ENCODE measurements at regions not wholly inside any gene's neighbourhood (a gene's known extent, or its start where the extent isn't known, plus 50 kb on each side); places are given as distances from the start of the nearest gene placed in this dataset.
A peak's percentile ranks its signal among the peaks of the same experiment; 100 is the strongest.
"Not testable (repeated sequence)": the region's sequence is repeated elsewhere in the genome, so short reads cannot be mapped to it uniquely, and the experiment has no call there.

DNA sequence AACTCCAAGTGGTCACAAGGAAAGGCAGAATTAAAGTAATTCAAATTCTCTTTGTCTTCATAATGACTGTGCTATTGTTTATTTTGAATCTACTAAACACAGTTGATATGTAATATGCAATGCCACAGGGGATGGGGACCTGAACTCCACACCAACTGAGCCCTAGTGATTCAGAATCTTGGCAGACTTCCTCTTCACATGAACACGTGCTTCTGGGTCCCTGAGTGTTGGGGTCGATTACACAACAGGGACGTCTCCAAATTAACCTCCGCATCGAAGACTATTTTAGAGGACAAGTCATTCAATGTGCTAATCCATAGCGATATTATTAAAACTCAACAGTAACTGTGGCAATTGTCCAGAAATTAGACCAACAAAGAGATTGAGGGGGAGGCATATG, 95.3 kb upstream of the CARD11 start:
- no peak for DNase-seq

GRCh38 chr7:3140834-3141233, 97.2 kb upstream of the CARD11 start:
- DNase-seq, result no peak

- no peak for DNase-seq
These were observed 97.7 kb upstream of the CARD11 start for GRCh38 chr7:3141326-3141725.

DNA sequence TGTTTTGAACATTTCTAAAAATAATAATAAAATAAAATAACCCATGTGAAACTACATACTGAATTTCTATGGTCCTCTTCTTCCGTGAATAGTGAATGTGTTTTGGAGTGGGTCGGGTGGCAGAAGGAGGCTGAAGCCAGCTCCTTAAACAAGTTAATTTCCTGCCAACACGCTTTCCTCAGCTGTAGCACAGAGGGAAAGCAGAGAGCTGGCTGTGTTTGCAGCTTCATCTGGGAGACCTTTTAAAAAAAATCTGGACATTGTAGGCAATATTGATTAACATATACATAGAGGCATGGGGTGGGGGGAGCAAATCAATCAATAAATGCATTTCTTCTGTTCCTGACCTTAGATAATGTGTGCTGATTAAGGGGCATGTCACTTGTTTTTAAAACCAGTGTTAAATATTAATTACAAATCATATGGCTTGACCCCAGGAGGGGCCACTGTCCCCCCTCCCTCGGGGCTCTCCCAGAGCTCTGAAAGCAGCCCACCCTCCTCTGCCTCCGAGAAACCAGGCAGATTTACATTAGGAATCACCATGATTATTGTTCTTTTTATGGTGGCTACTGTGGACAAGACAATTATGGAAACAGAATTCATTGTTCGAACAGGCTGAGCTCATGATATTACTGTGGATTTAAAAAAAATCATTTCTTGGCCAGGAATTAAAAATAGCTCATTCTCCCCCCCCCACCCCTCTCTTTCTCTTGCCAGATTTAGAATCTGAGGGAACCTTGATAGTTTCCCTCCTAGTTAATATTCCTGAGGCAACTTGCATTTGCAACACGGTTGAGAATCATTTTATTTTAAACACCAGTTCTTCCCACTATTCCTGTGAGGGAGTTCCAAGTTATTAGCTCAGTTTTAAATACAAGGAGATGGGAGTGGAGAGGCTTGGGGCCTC, 100.5 kb upstream of the CARD11 start:
- DNase-seq, result no peak

DNA sequence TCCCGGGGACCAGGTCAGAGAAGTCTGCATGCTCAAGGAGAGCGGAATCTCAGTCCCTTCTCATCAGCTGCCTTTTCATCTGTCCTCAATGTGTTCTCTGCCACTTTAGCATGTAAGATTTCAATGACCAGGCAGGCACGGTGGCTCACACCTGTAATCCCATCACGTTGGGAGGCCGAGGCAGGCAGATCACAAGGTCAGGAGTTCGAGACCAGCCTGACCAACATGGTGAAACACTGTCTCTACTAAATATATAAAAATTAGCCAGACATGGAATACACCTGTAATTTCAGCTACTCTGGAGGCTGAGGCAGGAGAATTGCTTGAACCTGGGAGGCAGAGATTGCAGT, 101.1 kb upstream of the CARD11 start:
- not testable (repeated sequence) for DNase-seq

GRCh38 chr7:3146571-3147226, 103.0 kb upstream of the CARD11 start:
- DNase-seq, result no peak

GRCh38 chr7:3148471-3148870, 104.8 kb upstream of the CARD11 start:
- not testable (repeated sequence) for DNase-seq

DNA sequence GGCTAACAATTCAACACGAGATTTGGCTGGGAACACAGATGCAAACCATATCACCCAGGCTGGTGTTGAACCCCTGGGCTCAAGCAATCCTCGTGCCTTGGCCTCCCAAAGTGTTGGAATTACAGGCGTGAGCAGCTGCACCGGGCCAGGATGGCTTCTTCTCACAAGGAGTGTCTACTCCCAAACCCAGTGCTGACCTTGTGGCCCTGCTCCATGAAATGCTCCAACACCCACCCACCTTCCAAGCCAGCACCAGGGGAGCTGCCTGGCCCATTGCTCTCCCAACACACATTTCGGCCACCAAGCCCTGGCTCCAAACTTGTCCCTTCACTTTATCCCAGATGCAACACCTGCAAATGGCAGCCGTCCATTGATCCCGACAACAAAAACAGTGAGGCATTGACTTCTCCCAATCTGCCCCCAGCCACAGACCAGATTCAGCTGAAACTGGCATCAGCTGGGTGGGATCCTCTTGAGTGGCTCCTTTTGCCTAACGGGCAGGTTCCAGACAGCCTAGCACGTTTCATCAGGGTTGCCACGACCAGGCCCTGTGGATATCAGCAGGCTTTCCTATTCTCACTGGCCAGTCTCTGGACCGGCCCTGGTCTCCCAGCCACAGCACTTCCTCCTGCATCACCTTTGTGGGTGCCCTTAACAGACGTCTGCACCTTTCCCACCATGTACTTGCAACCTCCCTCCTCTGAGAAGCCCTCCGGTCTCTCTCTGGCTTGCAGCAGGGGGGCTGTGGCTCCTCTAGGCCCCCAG, 105.7 kb upstream of the CARD11 start:
- no peak for DNase-seq

- DNase-seq, result no peak
These were observed 106.4 kb upstream of the CARD11 start for GRCh38 chr7:3150027-3150426.

DNA sequence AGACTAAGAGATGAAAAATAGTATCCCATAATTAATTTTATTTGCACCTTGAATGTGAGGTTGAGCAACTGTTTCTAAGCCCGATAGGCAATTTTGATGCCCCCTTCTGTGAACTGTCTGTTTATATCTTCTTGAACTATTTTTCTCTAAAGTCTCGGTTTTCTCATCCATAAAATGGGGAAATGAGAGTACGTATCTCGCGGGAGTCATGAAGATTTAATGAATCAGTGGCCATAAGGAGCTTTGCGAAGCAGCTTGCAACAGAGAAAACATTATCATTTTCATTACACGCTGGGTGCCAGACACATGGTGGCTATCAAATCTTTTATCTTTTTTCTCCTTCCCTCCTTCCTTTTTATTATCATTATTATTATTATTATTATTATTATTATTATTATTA, 108.1 kb upstream of the CARD11 start:
- DNase-seq, result no peak

GRCh38 chr7:3152714-3153113, 109.0 kb upstream of the CARD11 start:
- no peak for DNase-seq

- DNase-seq, result no peak
These were observed 109.5 kb upstream of the CARD11 start for GRCh38 chr7:3153118-3153517.

DNA sequence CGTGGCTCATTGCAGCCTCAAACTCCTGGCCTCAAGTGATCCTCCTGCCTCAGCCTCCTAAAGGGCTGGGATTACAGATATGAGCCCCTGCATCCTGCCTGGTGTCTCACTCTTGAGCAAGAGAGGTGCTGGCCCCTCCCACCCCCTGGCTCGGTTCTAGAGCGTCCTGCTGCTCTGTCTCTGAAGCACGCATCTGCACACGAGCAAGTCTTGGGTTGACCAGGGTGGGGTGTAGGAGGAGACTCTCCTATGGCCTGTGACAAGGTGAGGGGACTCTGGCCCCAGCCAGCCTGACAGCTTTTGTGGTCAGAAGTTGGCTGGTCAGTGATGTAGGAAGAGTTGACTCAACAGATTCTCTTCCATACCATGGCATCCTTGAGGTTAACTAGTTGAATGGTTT, 110.7 kb upstream of the CARD11 start:
- no peak for DNase-seq

DNA sequence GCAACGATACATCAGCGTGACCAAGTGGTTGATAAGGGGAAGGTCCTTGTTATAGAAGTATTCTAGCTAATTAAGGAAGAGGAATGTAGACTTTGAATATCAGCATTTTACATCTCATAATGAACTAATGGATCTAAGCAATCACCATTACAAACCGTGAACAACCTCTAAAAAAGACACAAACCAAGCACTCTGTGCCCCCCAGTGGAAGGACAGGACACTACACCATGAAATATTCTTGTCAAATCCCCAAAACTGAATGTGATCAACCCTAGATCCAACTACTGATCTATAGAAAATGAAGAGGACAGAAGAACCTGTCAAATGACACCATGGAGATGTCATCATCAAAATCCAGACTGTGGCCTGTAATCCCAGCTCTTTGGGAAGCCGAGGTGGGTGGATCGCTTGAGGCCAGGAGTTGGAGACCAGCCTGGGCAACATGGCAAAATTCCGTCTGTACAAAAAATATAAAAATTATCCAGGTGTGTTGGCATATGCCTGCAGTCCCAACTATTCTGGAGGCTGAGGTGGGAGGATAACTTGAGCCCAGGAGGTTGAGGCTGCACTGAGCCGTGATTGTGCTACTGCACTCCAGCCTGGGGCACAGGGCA, 111.3 kb upstream of the CARD11 start:
- peak; percentile 70 for DNase-seq

- no peak for DNase-seq
These were observed 112.8 kb upstream of the CARD11 start for GRCh38 chr7:3156508-3156907.

DNA sequence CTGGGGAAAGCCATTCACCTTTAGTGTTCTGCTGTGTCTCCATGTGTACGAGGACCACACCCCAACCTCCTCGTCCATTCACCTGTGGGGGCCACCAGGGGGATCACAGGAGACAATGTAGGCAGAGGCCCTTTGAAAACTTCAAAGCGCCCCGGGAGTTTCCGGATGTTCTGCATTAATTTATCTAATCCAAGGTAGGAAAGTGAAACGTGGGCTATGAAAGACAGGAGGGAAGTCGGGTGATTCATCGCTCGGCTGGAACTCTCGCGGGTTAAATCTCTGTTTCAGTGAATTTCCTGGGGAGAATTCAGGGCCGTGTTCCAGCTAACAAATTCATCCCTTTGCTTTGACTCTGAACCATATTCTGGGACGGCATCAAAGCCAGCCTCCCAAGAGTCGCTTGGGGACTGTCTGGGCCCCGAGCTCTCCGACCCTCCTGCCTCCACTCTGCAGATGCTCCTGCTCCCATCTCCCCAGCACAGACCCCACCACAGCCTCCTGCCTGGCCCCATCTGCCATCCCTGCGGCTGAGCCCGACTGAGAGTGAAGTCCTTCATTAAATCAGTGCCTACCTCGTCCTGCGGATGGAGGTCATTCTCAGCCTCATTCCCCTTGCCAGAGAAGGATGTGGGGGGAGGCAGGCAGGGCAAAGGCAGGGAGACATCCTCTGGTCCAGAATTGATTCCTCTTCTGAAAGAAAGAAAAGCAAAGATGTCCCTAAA, 114.1 kb upstream of the CARD11 start:
- no peak for DNase-seq

DNA sequence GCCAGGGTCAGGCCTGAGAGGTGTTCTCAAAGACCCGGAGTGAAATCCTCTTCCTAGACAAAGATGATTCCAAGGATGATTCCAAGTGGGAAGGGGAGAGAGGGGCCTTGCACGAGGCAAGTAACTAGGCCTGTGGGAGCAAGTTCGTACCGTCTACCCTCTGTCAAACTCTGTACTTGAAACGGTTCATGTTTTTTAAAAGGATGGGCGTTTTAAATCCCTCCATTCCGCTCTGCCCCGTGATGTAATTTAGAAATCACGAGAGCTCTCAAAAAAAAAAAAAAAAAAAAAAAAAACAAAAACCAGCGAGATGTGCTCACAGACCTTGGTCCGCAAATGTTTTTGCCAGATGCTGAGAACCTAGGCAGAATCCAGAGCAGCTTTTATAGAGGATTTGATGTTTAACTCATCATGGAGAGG, 114.7 kb upstream of the CARD11 start:
- no peak for DNase-seq

DNA sequence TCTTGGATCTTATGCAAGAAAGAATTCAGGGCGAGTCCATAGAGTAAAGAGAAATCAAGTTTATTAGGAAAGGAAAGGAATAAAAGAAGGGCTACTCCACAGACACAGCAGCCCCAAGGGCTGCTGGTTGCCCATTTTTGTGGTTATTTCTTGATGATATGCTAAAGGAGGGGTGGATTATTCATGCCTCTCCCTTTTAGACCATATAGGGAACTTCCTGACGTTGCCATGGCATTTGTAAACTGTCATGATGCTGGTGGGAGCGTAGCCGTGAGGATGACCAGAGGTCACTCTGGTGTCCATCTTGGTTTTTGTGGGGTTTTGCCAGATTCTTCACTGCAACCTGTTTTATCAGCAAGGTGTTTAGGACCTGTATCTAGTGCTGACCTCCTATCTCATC, 115.4 kb upstream of the CARD11 start:
- no peak for DNase-seq

DNA sequence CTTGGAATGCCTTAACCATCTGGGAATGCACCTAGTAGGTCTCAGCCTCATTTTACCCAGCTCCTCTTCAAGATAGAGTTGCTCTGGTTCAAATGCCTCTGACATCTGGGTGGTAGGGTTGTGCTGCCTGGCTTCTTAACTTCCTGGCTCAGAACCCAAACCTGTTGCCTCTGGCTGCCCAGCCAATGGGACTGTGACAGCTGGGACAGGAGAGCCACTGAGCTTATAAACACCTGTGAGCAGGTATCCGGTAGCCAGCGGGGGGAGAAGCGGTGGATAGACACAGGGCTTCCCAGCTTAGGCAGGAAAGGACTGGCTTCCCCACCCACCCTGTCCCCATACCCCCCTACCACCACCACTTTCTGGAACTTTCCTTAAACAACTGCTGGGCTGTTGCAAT, 115.8 kb upstream of the CARD11 start:
- DNase-seq, result no peak

DNA sequence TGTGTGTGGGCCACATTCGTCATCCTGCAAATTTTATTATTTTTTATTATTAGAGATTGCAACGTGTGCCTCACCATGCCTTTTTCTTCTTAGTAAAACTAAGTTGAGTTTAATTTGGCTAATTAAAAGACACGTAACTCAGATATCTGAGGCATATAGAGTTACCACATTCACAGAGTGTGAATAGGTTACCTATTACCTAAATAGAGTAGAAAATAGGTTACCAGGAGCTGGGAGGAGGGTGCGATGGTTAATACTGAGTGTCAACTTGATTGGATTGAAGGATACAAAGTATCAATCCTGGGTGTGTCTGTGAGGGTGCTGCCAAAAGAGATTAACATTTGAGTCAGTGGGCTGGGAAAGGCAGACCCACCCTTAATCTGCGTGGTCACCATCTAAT, 116.3 kb upstream of the CARD11 start:
- DNase-seq, result not testable (repeated sequence)

GRCh38 chr7:3162289-3162688, 118.6 kb upstream of the CARD11 start:
- DNase-seq, result no peak

GRCh38 chr7:3162798-3163197, 119.1 kb upstream of the CARD11 start:
- not testable (repeated sequence) for DNase-seq

DNA sequence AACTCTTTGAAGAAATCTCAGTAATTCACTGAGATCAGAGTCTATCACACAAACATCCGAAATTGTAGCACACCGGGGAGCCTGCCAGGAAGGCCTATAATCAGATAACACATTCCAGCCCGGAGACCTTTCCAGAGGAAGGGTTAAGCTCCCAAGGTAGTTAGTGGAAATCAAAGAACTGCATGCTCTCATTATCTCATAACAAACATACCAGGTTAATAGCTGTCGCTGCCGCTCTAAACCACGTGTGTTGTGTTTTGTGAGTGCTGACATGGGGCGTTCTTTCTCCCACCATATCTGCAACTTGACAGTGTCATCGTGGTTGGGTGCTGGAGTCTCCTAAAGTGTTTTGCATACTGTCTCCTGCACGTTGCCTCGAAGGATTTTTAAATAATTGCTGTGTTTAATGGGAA, 120.7 kb upstream of the CARD11 start:
- DNase-seq, result no peak
